H9 (cell line): ENCODE measurements at regions not wholly inside any gene's neighbourhood (a gene's known extent, or its start where the extent isn't known, plus 50 kb on each side); places are given as distances from the start of the nearest gene placed in this dataset.

ENCODE experiments used
- DNase-seq: peaks from one replicate; pipeline ENCODE4 v3.0.0-alpha.2; 2017
- H2AFZ ChIP-seq: one replicate; pipeline ENCODE4 v1.6.1; 2013; ENCODE audit warnings: mild to moderate bottlenecking, low read length, control low read depth, moderate library complexity
- H2AK5ac ChIP-seq: 2 replicates; pipeline ENCODE4 v1.6.1; 2013; ENCODE audit warnings: low read length, control low read depth, mixed read lengths; ENCODE audit not compliant: insufficient read length
- H2BK120ac ChIP-seq: one replicate; pipeline ENCODE4 v1.6.1; 2013; ENCODE audit warnings: low read depth, mild to moderate bottlenecking, low read length, control low read depth, inconsistent platforms; ENCODE audit not compliant: poor library complexity, severe bottlenecking
- H2BK12ac ChIP-seq: 2 replicates; pipeline ENCODE4 v1.6.1; 2013; ENCODE audit warnings: low read length, control low read depth, mixed read lengths, low read depth; ENCODE audit not compliant: insufficient read length
- H2BK15ac ChIP-seq: 2 replicates; pipeline ENCODE4 v1.6.1; 2013; ENCODE audit warnings: low read depth, low read length, control low read depth
- H2BK20ac ChIP-seq: one replicate; pipeline ENCODE4 v1.6.1; 2013; ENCODE audit warnings: low read depth, mild to moderate bottlenecking, low read length, control low read depth, inconsistent platforms; ENCODE audit not compliant: poor library complexity, severe bottlenecking
- H2BK5ac ChIP-seq: 2 replicates; pipeline ENCODE4 v1.6.1; 2013; ENCODE audit warnings: low read length, control low read depth, mixed read lengths; ENCODE audit not compliant: insufficient read length
- H3K14ac ChIP-seq: 2 replicates; pipeline ENCODE4 v1.6.1; 2013; ENCODE audit warnings: low read length, control low read depth; ENCODE audit not compliant: insufficient read depth
- H3K18ac ChIP-seq: 2 replicates; pipeline ENCODE4 v1.6.1; 2013; ENCODE audit warnings: low read depth, mild to moderate bottlenecking, mixed read lengths, low read length, control low read depth; ENCODE audit not compliant: insufficient read length
- H3K23ac ChIP-seq: 2 replicates; pipeline ENCODE4 v1.6.1; 2013; ENCODE audit warnings: low read length, control low read depth, mixed read lengths, low read depth; ENCODE audit not compliant: insufficient read length
- H3K23me2 ChIP-seq: 2 replicates; pipeline ENCODE4 v1.6.1; 2013; ENCODE audit warnings: low read depth, mild to moderate bottlenecking, mixed read lengths, low read length, control low read depth; ENCODE audit not compliant: insufficient read length, poor library complexity, severe bottlenecking
- H3K27ac ChIP-seq: 2 replicates; pipeline ENCODE4 v1.5.1; 2013; ENCODE audit warnings: low read length, control low read depth, mixed read lengths, low read depth; ENCODE audit not compliant: insufficient read length
- H3K27me3 ChIP-seq: 2 replicates; pipeline ENCODE4 v1.6.1; 2013; ENCODE audit warnings: low read length, control low read depth, inconsistent platforms; ENCODE audit not compliant: insufficient read depth
- H3K4ac ChIP-seq: 2 replicates; pipeline ENCODE4 v1.6.1; 2013; ENCODE audit warnings: low read depth, mild to moderate bottlenecking, control low read depth, inconsistent platforms, low read length, moderate library complexity
- H3K4me1 ChIP-seq: 2 replicates; pipeline ENCODE4 v1.6.1; 2013; ENCODE audit warnings: low read length, control low read depth, inconsistent platforms; ENCODE audit not compliant: insufficient read depth
- H3K4me2 ChIP-seq: 2 replicates; pipeline ENCODE4 v1.6.1; 2013; ENCODE audit warnings: low read length, control low read depth, mixed read lengths; ENCODE audit not compliant: insufficient read length, insufficient read depth
- H3K56ac ChIP-seq: 2 replicates; pipeline ENCODE4 v1.6.1; 2013; ENCODE audit warnings: low read depth, mild to moderate bottlenecking, mixed read lengths, low read length, control low read depth; ENCODE audit not compliant: insufficient read length
- H3K79me1 ChIP-seq: 2 replicates; pipeline ENCODE4 v1.6.1; 2013; ENCODE audit warnings: low read depth, mild to moderate bottlenecking, moderate library complexity, low read length, control low read depth, inconsistent platforms; ENCODE audit not compliant: insufficient read depth, poor library complexity, severe bottlenecking
- H3K79me2 ChIP-seq: 2 replicates; pipeline ENCODE4 v1.6.1; 2013; ENCODE audit warnings: low read length, control low read depth, inconsistent platforms; ENCODE audit not compliant: insufficient read depth
- H3K9ac ChIP-seq: 2 replicates; pipeline ENCODE4 v1.6.1; 2013; ENCODE audit warnings: low read length, control low read depth, mixed read lengths; ENCODE audit not compliant: insufficient read length; ENCODE audit errors: extremely low read depth
- H3K9me3 ChIP-seq: one replicate; pipeline ENCODE4 v1.6.1; 2013; ENCODE audit warnings: low read depth, low read length, inconsistent platforms; ENCODE audit not compliant: control insufficient read depth
- H3T11ph ChIP-seq: one replicate; pipeline ENCODE4 v1.6.1; 2013; ENCODE audit warnings: mild to moderate bottlenecking, low read length, control low read depth, inconsistent platforms
- H4K20me1 ChIP-seq: one replicate; pipeline ENCODE4 v1.6.1; 2013; ENCODE audit not compliant: control insufficient read depth, insufficient read length, insufficient read depth
- H4K5ac ChIP-seq: 2 replicates; pipeline ENCODE4 v1.6.1; 2013; ENCODE audit warnings: low read depth, mild to moderate bottlenecking, mixed read lengths, low read length, control low read depth; ENCODE audit not compliant: insufficient read length
- H4K8ac ChIP-seq: replicated peaks from 2 replicates; pipeline ENCODE4 v1.6.1; 2013; ENCODE audit warnings: low read length, control low read depth, mixed read lengths, low read depth; ENCODE audit not compliant: insufficient read length
- H4K91ac ChIP-seq: 2 replicates; pipeline ENCODE4 v1.6.1; 2013; ENCODE audit warnings: low read depth, mild to moderate bottlenecking, moderate library complexity, mixed read lengths, low read length, control low read depth; ENCODE audit not compliant: insufficient read length
- H3K27ac Mint-ChIP-seq, 3 experiments: 2 replicates in 2 of 3; 3 replicates in 1 of 3; pipeline ENCODE4 v1.8.0; 2020 to 2021; ENCODE audit warnings: mixed read lengths in 3 of 3, mild to moderate bottlenecking in 1 of 3, moderate library complexity in 1 of 3
- H3K27me3 Mint-ChIP-seq: 2 replicates; pipeline ENCODE4 v1.8.0; 2021; ENCODE audit warnings: low read depth, mild to moderate bottlenecking, moderate library complexity, mixed read lengths
- H3K36me3 Mint-ChIP-seq, 3 experiments: 2 replicates in 2 of 3; 3 replicates in 1 of 3; pipeline ENCODE4 v1.8.0; 2020 to 2021; ENCODE audit warnings: low read depth in 3 of 3, mixed read lengths in 3 of 3; ENCODE audit not compliant: insufficient read depth in 1 of 3
- H3K4me1 Mint-ChIP-seq, 2 experiments: 2 replicates each; pipeline ENCODE4 v1.8.0; 2020; ENCODE audit warnings: mixed read lengths in 2 of 2
- H3K4me3 Mint-ChIP-seq, 2 experiments: 2 replicates in 1 of 2; 3 replicates in 1 of 2; pipeline ENCODE4 v1.8.0; 2020 to 2021; ENCODE audit warnings: mild to moderate bottlenecking in 2 of 2, mixed read lengths in 2 of 2, moderate library complexity in 1 of 2
- H3K9me3 Mint-ChIP-seq, 2 experiments: 2 replicates in 1 of 2; 3 replicates in 1 of 2; pipeline ENCODE4 v1.8.0; 2020; ENCODE audit warnings: mild to moderate bottlenecking in 2 of 2, mixed read lengths in 2 of 2, moderate library complexity in 1 of 2
- CTCF ChIP-seq: fragments of 200-600 bp; sonication (generic); conservative IDR thresholded peaks from 3 replicates; pipeline ENCODE4 v1.8.0; 2021; ENCODE audit warnings: antibody characterized with exemption, mild to moderate bottlenecking
- WGBS: extraction: QIAGEN DNeasy Blood & Tissue Kit; methylation state at CpG from one replicate; pipeline ENCODE4 v1.1.7; 2013; ENCODE audit warnings: missing lambda C conversion rate, low lambda C conversion rate, mixed read lengths; ENCODE audit not compliant: insufficient read length; ENCODE audit errors: extremely low coverage; 5-methylcytosine and 5-hydroxymethylcytosine counted together

- no peak overlapping the region for H3K27ac ChIP-seq
- H2BK15ac ChIP-seq: no peak overlapping the region
- no peaks in the 10 kb centered on the region for H3K4me1 ChIP-seq
- Mint-ChIP-seq H3K4me1 (no peaks in the 10 kb centered on the region), H3K4me3 (no peak overlapping the region), H3K27me3 (peaks cover 40% of the 10 kb centered on the region), H3K27ac (no peak overlapping the region; a peak in 1 of 7 replicates), H3K36me3 (no peaks in the 10 kb centered on the region), H3K9me3 (peaks cover 2 to 6% of the 10 kb centered on the region in 2 experiments; a peak in 4 of 5 replicates)
- peaks cover 3% of the 10 kb centered on the region; the same call in 1 of the 2 replicates for H3K27me3 ChIP-seq
- H3K14ac ChIP-seq: no peak overlapping the region; the same call in 1 of the 2 replicates
- WGBS: no CpG with 5 or more reads among the region's 19 CpGs
- no peak overlapping the region for H3K18ac ChIP-seq
- no peaks in the 10 kb centered on the region for H3K79me2 ChIP-seq
- H4K5ac ChIP-seq: no peak overlapping the region
- H3K23me2 ChIP-seq: no peaks in the 10 kb centered on the region
- H2AK5ac ChIP-seq: no peak overlapping the region
- DNase-seq: no peak
- no peaks in the 10 kb centered on the region for H4K20me1 ChIP-seq
- no peak overlapping the region for H2BK5ac ChIP-seq
- TF ChIP-seq CTCF: no peak
- no peak overlapping the region for H2BK12ac ChIP-seq
- no peak overlapping the region for H4K8ac ChIP-seq
- H3K79me1 ChIP-seq: no peaks in the 10 kb centered on the region
- no peak overlapping the region for H2BK20ac ChIP-seq
- H3K56ac ChIP-seq: no peak overlapping the region
- H3K9ac ChIP-seq: no peak overlapping the region
- no peak overlapping the region for H2AFZ ChIP-seq
- H4K91ac ChIP-seq: no peak overlapping the region
- no peak overlapping the region for H2BK120ac ChIP-seq
- H3K9me3 ChIP-seq: no peaks in the 10 kb centered on the region
- no peak overlapping the region for H3K4ac ChIP-seq
- H3K23ac ChIP-seq: no peak overlapping the region
- no peak overlapping the region for H3K4me2 ChIP-seq
- H3T11ph ChIP-seq: no peak overlapping the region
These were observed 110.6 kb downstream of the TMEM18 start for GRCh38 chr2:566379-567313.
